Erythroblast (primary cell): ENCODE measurements at regions not wholly inside any gene's neighbourhood (a gene's known extent, or its start where the extent isn't known, plus 50 kb on each side); places are given as distances from the start of the nearest gene placed in this dataset.

Source experiments
- GATA1 ChIP-seq: IDR thresholded peaks from 2 replicates; pipeline ENCODE4 v1.6.1; 2011; ENCODE audit warnings: low read depth, mild to moderate bottlenecking, control low read depth, low read length, moderate library complexity
- POLR2A ChIP-seq: IDR thresholded peaks from 2 replicates; pipeline ENCODE4 v1.6.1; 2011; ENCODE audit warnings: mild to moderate bottlenecking, low read length

GRCh38 chr11:42542336-42542735 is 769.5 kb upstream of the API5 start:
- TF ChIP-seq POLR2A (no peak), GATA1 (no peak)
